Hepatocyte (in vitro differentiated cells): ENCODE measurements at regions not wholly inside any gene's neighbourhood (a gene's known extent, or its start where the extent isn't known, plus 50 kb on each side); places are given as distances from the start of the nearest gene placed in this dataset.
A peak's percentile ranks its signal among the peaks of the same experiment; 100 is the strongest.

ENCODE experiments used
- DNase-seq: peaks from one replicate; pipeline ENCODE4 v3.0.0-alpha.2; 2016; ENCODE audit warnings: low spot score
- H2AFZ ChIP-seq: fragments of 200-600 bp; sonication (generic); 2 replicates; pipeline ENCODE4 v1.6.0; 2016; ENCODE audit warnings: antibody characterized with exemption, mild to moderate bottlenecking
- H3K27ac ChIP-seq: fragments of 200-600 bp; sonication (generic); 2 replicates; pipeline ENCODE4 v1.5.1; 2016; ENCODE audit warnings: mild to moderate bottlenecking
- H3K27me3 ChIP-seq: fragments of 200-600 bp; sonication (generic); 2 replicates; pipeline ENCODE4 v1.6.1; 2016
- H3K36me3 ChIP-seq: fragments of 200-600 bp; sonication (generic); replicated peaks from 2 replicates; pipeline ENCODE4 v1.5.1; 2016; ENCODE audit warnings: low read depth; ENCODE audit not compliant: insufficient read depth
- H3K4me1 ChIP-seq: fragments of 200-600 bp; sonication (generic); 2 replicates; pipeline ENCODE4 v1.5.1; 2016; ENCODE audit warnings: mild to moderate bottlenecking, moderate library complexity; ENCODE audit not compliant: insufficient read depth
- H3K4me2 ChIP-seq: fragments of 200-600 bp; sonication (generic); 2 replicates; pipeline ENCODE4 v1.6.0; 2016
- H3K4me3 ChIP-seq: fragments of 200-600 bp; sonication (generic); 2 replicates; pipeline ENCODE4 v1.5.1; 2016; ENCODE audit warnings: mild to moderate bottlenecking
- H3K79me2 ChIP-seq: fragments of 200-600 bp; sonication (generic); 2 replicates; pipeline ENCODE4 v1.6.0; 2017; ENCODE audit warnings: mild to moderate bottlenecking
- H3K9me2 ChIP-seq: fragments of 200-600 bp; sonication (generic); replicated peaks from 2 replicates; pipeline ENCODE4 v1.6.0; 2017; ENCODE audit warnings: mild to moderate bottlenecking; ENCODE audit not compliant: insufficient read depth
- H3K9me3 ChIP-seq: fragments of 200-600 bp; sonication (generic); 2 replicates; pipeline ENCODE4 v1.5.1; 2016; ENCODE audit warnings: low read depth, mild to moderate bottlenecking
- H4K20me1 ChIP-seq: fragments of 200-600 bp; sonication (generic); 2 replicates; pipeline ENCODE4 v1.6.0; 2016; ENCODE audit warnings: mild to moderate bottlenecking; ENCODE audit not compliant: insufficient read depth, poor library complexity, severe bottlenecking
- CTCF ChIP-seq: fragments of 200-600 bp; sonication (generic); IDR thresholded peaks from 2 replicates; pipeline ENCODE4 v1.5.1; 2016; ENCODE audit warnings: antibody characterized with exemption, mild to moderate bottlenecking; ENCODE audit not compliant: poor library complexity
- EZH2 ChIP-seq: fragments of 200-600 bp; sonication (generic); IDR thresholded peaks from 2 replicates; pipeline ENCODE4 v1.6.1; 2016; ENCODE audit warnings: antibody characterized with exemption, mild to moderate bottlenecking, borderline replicate concordance
- EZH2phosphoT487 ChIP-seq: fragments of 200-600 bp; sonication (generic); IDR thresholded peaks from one replicate; pipeline ENCODE4 v1.6.1; 2018; ENCODE audit warnings: antibody characterized with exemption, mild to moderate bottlenecking, low read depth, moderate library complexity; ENCODE audit not compliant: unreplicated experiment, severe bottlenecking
- WGBS: methylation state at CpG from one replicate; pipeline ENCODE4 v1.1.6; 2016; ENCODE audit warnings: low lambda C conversion rate; ENCODE audit errors: missing lambda C conversion rate; 5-methylcytosine and 5-hydroxymethylcytosine counted together

- Histone ChIP-seq H3K36me3 (no peaks in the 10 kb centered on the region), H3K4me1 (peaks cover 33% of the 10 kb centered on the region), H4K20me1 (no peaks in the 10 kb centered on the region), H3K27me3 (no peaks in the 10 kb centered on the region), H3K4me3 (no peak overlapping the region), H3K9me3 (no peaks in the 10 kb centered on the region), H3K4me2 (no peak overlapping the region), H3K79me2 (no peaks in the 10 kb centered on the region), H3K9me2 (no peaks in the 10 kb centered on the region), H3K27ac (no peak overlapping the region), H2AFZ (no peak overlapping the region)
- no peak for DNase-seq
- no peak for TF ChIP-seq EZH2
- TF ChIP-seq EZH2phosphoT487, result no peak
- TF ChIP-seq CTCF, result no peak
- WGBS, result 72% methylated on average over 7 of the region's 7 CpGs
Measured at GRCh38 chr10:78685466-78686103, 383.2 kb upstream of the ZMIZ1 start.

GRCh38 chr10:78686444-78687060 lies 382.2 kb upstream of the ZMIZ1 start:
- no peak for TF ChIP-seq CTCF
- TF ChIP-seq EZH2, result no peak
- no peak for TF ChIP-seq EZH2phosphoT487
- H4K20me1 ChIP-seq, result no peaks in the 10 kb centered on the region
- H3K27ac ChIP-seq, result no peak overlapping the region
- H3K36me3 ChIP-seq, result no peaks in the 10 kb centered on the region
- H3K4me2 ChIP-seq, result no peak overlapping the region
- no peaks in the 10 kb centered on the region for H3K79me2 ChIP-seq
- no peaks in the 10 kb centered on the region for H3K9me2 ChIP-seq
- H3K4me3 ChIP-seq, result no peak overlapping the region
- no peak for DNase-seq
- H2AFZ ChIP-seq, result no peak overlapping the region
- no peaks in the 10 kb centered on the region for H3K9me3 ChIP-seq
- H3K4me1 ChIP-seq, result peaks cover 33% of the 10 kb centered on the region
- WGBS, result 89% methylated on average over 10 of the region's 10 CpGs
- H3K27me3 ChIP-seq, result no peaks in the 10 kb centered on the region

- H3K4me3 ChIP-seq, result no peak overlapping the region
- no peaks in the 10 kb centered on the region for H3K36me3 ChIP-seq
- no peaks in the 10 kb centered on the region for H4K20me1 ChIP-seq
Measured at GRCh38 chr10:78687626-78688025, 381.1 kb upstream of the ZMIZ1 start.

More at GRCh38 chr10:78687626-78688025, 381.1 kb upstream of the ZMIZ1 start:
- peaks cover 33% of the 10 kb centered on the region for H3K4me1 ChIP-seq
- H3K79me2 ChIP-seq, result no peaks in the 10 kb centered on the region
- H3K27ac ChIP-seq, result peak overlapping the region; percentile 11
- no peak for DNase-seq
- no peaks in the 10 kb centered on the region for H3K27me3 ChIP-seq
- H3K9me3 ChIP-seq, result no peaks in the 10 kb centered on the region
- H3K9me2 ChIP-seq, result no peaks in the 10 kb centered on the region
- no peak overlapping the region for H2AFZ ChIP-seq
- no peak overlapping the region for H3K4me2 ChIP-seq
- TF ChIP-seq EZH2phosphoT487, result no peak
- TF ChIP-seq EZH2, result no peak
- no peak for TF ChIP-seq CTCF
